ENCODE measurements at regions not wholly inside any gene's neighbourhood (a gene's known extent, or its start where the extent isn't known, plus 50 kb on each side); places are given as distances from the start of the nearest gene placed in this dataset.
A peak's percentile ranks its signal among the peaks of the same experiment; 100 is the strongest.

DNA sequence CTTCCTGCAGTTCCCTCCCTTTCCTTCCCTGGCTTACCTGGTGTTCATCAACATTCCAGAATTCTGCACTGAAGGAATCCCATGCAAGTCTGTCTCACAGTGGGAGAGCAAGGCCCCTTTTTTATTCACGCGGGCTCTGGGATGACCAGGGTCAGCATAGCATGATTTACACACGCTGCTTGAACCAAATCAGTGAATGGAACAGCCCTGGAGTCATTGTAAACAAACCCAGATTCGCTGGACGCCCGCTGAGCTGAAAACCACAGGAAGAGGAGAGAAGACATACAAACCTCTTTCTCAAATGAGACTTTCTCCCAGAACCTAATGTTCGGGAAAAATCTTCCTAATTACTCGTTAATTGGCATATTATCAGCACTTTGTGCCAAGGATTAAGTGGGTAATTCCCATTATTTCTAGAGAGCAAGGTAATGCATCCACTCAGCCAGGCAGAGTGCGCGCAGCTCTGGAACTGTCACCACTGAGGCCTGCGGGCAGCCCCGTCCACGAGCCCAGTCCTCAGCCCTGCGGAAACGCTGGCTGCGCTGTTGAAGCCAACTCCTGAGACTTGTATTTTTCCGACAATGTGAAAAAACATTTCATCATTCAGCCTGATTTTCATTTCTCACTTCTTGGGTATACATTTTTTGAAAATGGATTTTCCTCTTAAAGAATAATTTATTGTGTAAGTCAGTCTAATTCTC lies 140.0 kb downstream of the ETS2 start:
- H3K36me3 ChIP-seq (ENCODE audit: insufficient read depth) = no peaks in the 10 kb centered on the region
- no peak overlapping the region for H3K4me3 ChIP-seq
- Mint-ChIP-seq H3K9me3 (peaks cover 8% of the 10 kb centered on the region), H3K27ac (0 out of 2 replicates have a peak overlapping the region, but pooled peaks have one; percentile 13), H3K4me1 (peaks cover 23% of the 10 kb centered on the region), H3K27me3 (ENCODE audit: insufficient read depth, low read depth, poor library complexity) (peaks cover 13% of the 10 kb centered on the region), H3K4me3 (peak overlapping the region; percentile 40; the same call in 2 of the 3 replicates), H3K36me3 (ENCODE audit: low read depth) (peaks cover 13% of the 10 kb centered on the region; the same call in 2 of the 3 replicates)
- H3K27me3 ChIP-seq (ENCODE audit: insufficient read depth) = no peaks in the 10 kb centered on the region
- no peak for TF ChIP-seq EZH2phosphoT487 (IDR thresholded peaks at IDR 0.05; ENCODE audit: unreplicated experiment)
- TF ChIP-seq, protein P1, sequence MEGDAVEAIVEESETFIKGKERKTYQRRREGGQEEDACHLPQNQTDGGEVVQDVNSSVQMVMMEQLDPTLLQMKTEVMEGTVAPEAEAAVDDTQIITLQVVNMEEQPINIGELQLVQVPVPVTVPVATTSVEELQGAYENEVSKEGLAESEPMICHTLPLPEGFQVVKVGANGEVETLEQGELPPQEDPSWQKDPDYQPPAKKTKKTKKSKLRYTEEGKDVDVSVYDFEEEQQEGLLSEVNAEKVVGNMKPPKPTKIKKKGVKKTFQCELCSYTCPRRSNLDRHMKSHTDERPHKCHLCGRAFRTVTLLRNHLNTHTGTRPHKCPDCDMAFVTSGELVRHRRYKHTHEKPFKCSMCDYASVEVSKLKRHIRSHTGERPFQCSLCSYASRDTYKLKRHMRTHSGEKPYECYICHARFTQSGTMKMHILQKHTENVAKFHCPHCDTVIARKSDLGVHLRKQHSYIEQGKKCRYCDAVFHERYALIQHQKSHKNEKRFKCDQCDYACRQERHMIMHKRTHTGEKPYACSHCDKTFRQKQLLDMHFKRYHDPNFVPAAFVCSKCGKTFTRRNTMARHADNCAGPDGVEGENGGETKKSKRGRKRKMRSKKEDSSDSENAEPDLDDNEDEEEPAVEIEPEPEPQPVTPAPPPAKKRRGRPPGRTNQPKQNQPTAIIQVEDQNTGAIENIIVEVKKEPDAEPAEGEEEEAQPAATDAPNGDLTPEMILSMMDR (conservative IDR thresholded peaks at IDR 0.05; ENCODE audit: low read depth in 2 of 2) = no peak
- TF ChIP-seq NANOG (IDR thresholded peaks at IDR 0.05; ENCODE audit: borderline replicate concordance) = no peak
- TF ChIP-seq STAT1 (IDR thresholded peaks at IDR 0.05; ENCODE audit: unreplicated experiment) = no peak
- no peak for TF ChIP-seq ZNF114 (CRISPR knock-in tag; IDR thresholded peaks at IDR 0.05)
- TF ChIP-seq, protein P2, sequence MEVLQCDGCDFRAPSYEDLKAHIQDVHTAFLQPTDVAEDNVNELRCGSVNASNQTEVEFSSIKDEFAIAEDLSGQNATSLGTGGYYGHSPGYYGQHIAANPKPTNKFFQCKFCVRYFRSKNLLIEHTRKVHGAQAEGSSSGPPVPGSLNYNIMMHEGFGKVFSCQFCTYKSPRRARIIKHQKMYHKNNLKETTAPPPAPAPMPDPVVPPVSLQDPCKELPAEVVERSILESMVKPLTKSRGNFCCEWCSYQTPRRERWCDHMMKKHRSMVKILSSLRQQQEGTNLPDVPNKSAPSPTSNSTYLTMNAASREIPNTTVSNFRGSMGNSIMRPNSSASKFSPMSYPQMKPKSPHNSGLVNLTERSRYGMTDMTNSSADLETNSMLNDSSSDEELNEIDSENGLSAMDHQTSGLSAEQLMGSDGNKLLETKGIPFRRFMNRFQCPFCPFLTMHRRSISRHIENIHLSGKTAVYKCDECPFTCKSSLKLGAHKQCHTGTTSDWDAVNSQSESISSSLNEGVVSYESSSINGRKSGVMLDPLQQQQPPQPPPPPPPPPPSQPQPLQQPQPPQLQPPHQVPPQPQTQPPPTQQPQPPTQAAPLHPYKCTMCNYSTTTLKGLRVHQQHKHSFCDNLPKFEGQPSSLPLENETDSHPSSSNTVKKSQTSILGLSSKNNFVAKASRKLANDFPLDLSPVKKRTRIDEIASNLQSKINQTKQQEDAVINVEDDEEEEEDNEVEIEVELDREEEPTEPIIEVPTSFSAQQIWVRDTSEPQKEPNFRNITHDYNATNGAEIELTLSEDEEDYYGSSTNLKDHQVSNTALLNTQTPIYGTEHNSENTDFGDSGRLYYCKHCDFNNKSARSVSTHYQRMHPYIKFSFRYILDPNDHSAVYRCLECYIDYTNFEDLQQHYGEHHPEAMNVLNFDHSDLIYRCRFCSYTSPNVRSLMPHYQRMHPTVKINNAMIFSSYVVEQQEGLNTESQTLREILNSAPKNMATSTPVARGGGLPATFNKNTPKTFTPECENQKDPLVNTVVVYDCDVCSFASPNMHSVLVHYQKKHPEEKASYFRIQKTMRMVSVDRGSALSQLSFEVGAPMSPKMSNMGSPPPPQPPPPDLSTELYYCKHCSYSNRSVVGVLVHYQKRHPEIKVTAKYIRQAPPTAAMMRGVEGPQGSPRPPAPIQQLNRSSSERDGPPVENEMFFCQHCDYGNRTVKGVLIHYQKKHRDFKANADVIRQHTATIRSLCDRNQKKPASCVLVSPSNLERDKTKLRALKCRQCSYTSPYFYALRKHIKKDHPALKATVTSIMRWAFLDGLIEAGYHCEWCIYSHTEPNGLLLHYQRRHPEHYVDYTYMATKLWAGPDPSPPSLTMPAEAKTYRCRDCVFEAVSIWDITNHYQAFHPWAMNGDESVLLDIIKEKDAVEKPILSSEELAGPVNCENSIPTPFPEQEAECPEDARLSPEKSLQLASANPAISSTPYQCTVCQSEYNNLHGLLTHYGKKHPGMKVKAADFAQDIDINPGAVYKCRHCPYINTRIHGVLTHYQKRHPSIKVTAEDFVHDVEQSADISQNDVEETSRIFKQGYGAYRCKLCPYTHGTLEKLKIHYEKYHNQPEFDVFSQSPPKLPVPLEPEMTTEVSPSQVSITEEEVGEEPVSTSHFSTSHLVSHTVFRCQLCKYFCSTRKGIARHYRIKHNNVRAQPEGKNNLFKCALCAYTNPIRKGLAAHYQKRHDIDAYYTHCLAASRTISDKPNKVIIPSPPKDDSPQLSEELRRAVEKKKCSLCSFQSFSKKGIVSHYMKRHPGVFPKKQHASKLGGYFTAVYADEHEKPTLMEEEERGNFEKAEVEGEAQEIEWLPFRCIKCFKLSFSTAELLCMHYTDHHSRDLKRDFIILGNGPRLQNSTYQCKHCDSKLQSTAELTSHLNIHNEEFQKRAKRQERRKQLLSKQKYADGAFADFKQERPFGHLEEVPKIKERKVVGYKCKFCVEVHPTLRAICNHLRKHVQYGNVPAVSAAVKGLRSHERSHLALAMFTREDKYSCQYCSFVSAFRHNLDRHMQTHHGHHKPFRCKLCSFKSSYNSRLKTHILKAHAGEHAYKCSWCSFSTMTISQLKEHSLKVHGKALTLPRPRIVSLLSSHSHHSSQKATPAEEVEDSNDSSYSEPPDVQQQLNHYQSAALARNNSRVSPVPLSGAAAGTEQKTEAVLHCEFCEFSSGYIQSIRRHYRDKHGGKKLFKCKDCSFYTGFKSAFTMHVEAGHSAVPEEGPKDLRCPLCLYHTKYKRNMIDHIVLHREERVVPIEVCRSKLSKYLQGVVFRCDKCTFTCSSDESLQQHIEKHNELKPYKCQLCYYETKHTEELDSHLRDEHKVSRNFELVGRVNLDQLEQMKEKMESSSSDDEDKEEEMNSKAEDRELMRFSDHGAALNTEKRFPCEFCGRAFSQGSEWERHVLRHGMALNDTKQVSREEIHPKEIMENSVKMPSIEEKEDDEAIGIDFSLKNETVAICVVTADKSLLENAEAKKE (CRISPR knock-in tag; IDR thresholded peaks at IDR 0.05) = no peak
- no peak for TF ChIP-seq EZH2 (IDR thresholded peaks at IDR 0.05; ENCODE audit: low read depth, unreplicated experiment)
- TF ChIP-seq ZNF331 (CRISPR knock-in tag; IDR thresholded peaks at IDR 0.05; ENCODE audit: low read depth) = no peak
- no peak for TF ChIP-seq CREB1 (CRISPR knock-in tag; IDR thresholded peaks at IDR 0.05; ENCODE audit: low read depth)
- TF ChIP-seq JUNB (IDR thresholded peaks at IDR 0.05; ENCODE audit: unreplicated experiment) = no peak
- TF ChIP-seq, protein P3, sequence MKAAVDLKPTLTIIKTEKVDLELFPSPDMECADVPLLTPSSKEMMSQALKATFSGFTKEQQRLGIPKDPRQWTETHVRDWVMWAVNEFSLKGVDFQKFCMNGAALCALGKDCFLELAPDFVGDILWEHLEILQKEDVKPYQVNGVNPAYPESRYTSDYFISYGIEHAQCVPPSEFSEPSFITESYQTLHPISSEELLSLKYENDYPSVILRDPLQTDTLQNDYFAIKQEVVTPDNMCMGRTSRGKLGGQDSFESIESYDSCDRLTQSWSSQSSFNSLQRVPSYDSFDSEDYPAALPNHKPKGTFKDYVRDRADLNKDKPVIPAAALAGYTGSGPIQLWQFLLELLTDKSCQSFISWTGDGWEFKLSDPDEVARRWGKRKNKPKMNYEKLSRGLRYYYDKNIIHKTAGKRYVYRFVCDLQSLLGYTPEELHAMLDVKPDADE (IDR thresholded peaks at IDR 0.05) = no peak
- TF ChIP-seq POLR2AphosphoS5 (IDR thresholded peaks at IDR 0.05; ENCODE audit: low read depth) = no peak
- H3K27ac ChIP-seq (ENCODE audit: low read depth) = peak overlapping the region; percentile 20
- ATAC-seq = peak; percentile 92
- no peaks in the 10 kb centered on the region for H4K20me1 ChIP-seq (replicated peaks; ENCODE audit: insufficient read depth)
- H3K4me1 ChIP-seq (ENCODE audit: insufficient read depth) = peaks cover 9% of the 10 kb centered on the region
- DNase-seq (ENCODE audit: low spot score) = peak; percentile 41
- H3K4me2 ChIP-seq = 0 out of 2 replicates have a peak overlapping the region, but pooled peaks have one; percentile 11
- H3F3A ChIP-seq (replicated peaks; ENCODE audit: low read depth) = no peaks in the 10 kb centered on the region; the same call in 1 of the 2 replicates
- H3K79me2 ChIP-seq (replicated peaks; ENCODE audit: insufficient read depth) = no peaks in the 10 kb centered on the region
- peak overlapping the region; percentile 82 for H2AFZ ChIP-seq
- H3K9me2 ChIP-seq (ENCODE audit: insufficient read depth) = peaks cover 7% of the 10 kb centered on the region
